Left ventricle myocardium inferior (tissue), 1 donor: ENCODE measurements at regions not wholly inside any gene's neighbourhood (a gene's known extent, or its start where the extent isn't known, plus 50 kb on each side); places are given as distances from the start of the nearest gene placed in this dataset.

Source experiments
- DNase-seq: peaks from one replicate; pipeline ENCODE4 v3.0.0-alpha.2; 2020
- H3K27ac ChIP-seq: fragments of 200-600 bp; replicated peaks from 2 replicates; pipeline ENCODE4 v1.8.0; 2021
- H3K27me3 ChIP-seq: fragments of 200-600 bp; 2 replicates; pipeline ENCODE4 v1.8.0; 2021; ENCODE audit warnings: low read depth
- H3K36me3 ChIP-seq: fragments of 200-600 bp; 2 replicates; pipeline ENCODE4 v1.8.0; 2021
- H3K4me1 ChIP-seq: fragments of 200-600 bp; 2 replicates; pipeline ENCODE4 v1.8.0; 2021
- H3K4me3 ChIP-seq: fragments of 200-600 bp; 2 replicates; pipeline ENCODE4 v1.8.0; 2021; ENCODE audit warnings: mild to moderate bottlenecking, moderate library complexity
- H3K9me3 ChIP-seq: fragments of 200-600 bp; replicated peaks from 2 replicates; pipeline ENCODE4 v1.8.0; 2021
- intact Hi-C: fragments of 100-400 bp; cut with micrococcal nuclease; formaldehyde crosslinking; loops from one replicate; pipeline ENCODE4 v1.11.0; 2022
- TF ChIP-seq, protein P1 (sequence below): fragments of 200-600 bp; IDR thresholded peaks from 2 replicates; pipeline ENCODE4 v1.8.0; 2021; ENCODE audit warnings: antibody characterized with exemption, mild to moderate bottlenecking, borderline replicate concordance
- donor health status: DM: no; HTN: yes; CAD: no; lungs with severe emphysema.

- no peaks in the 10 kb centered on the region for H3K36me3 ChIP-seq
- H3K27ac ChIP-seq: no peak overlapping the region
- no peak overlapping the region for H3K4me3 ChIP-seq
- TF ChIP-seq, protein P1, sequence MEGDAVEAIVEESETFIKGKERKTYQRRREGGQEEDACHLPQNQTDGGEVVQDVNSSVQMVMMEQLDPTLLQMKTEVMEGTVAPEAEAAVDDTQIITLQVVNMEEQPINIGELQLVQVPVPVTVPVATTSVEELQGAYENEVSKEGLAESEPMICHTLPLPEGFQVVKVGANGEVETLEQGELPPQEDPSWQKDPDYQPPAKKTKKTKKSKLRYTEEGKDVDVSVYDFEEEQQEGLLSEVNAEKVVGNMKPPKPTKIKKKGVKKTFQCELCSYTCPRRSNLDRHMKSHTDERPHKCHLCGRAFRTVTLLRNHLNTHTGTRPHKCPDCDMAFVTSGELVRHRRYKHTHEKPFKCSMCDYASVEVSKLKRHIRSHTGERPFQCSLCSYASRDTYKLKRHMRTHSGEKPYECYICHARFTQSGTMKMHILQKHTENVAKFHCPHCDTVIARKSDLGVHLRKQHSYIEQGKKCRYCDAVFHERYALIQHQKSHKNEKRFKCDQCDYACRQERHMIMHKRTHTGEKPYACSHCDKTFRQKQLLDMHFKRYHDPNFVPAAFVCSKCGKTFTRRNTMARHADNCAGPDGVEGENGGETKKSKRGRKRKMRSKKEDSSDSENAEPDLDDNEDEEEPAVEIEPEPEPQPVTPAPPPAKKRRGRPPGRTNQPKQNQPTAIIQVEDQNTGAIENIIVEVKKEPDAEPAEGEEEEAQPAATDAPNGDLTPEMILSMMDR: no peak
- intact Hi-C loops: no loop called here
- peaks cover 10% of the 10 kb centered on the region for H3K4me1 ChIP-seq
- no peaks in the 10 kb centered on the region for H3K27me3 ChIP-seq
- no peaks in the 10 kb centered on the region for H3K9me3 ChIP-seq
- no peak for DNase-seq
Measured at GRCh38 chr9:87283585-87283984, 214.1 kb upstream of the DAPK1 start.

GRCh38 chr9:87285183-87285850 is 212.3 kb upstream of the DAPK1 start:
- Histone ChIP-seq H3K4me3 (no peak overlapping the region), H3K9me3 (no peaks in the 10 kb centered on the region), H3K27ac (no peak overlapping the region), H3K4me1 (peaks cover 10% of the 10 kb centered on the region), H3K36me3 (no peaks in the 10 kb centered on the region), H3K27me3 (no peaks in the 10 kb centered on the region)
- TF ChIP-seq, protein P1: no peak
- intact Hi-C loops: no loop called here
- DNase-seq: no peak

- Histone ChIP-seq H3K27ac (no peak overlapping the region), H3K9me3 (no peaks in the 10 kb centered on the region), H3K4me1 (peaks cover 10% of the 10 kb centered on the region), H3K4me3 (no peak overlapping the region), H3K36me3 (no peaks in the 10 kb centered on the region), H3K27me3 (no peaks in the 10 kb centered on the region)
- intact Hi-C loops: no loop called here
- no peak for DNase-seq
- TF ChIP-seq, protein P1: no peak
Measured at GRCh38 chr9:87286506-87286905, 211.2 kb upstream of the DAPK1 start.

DNA sequence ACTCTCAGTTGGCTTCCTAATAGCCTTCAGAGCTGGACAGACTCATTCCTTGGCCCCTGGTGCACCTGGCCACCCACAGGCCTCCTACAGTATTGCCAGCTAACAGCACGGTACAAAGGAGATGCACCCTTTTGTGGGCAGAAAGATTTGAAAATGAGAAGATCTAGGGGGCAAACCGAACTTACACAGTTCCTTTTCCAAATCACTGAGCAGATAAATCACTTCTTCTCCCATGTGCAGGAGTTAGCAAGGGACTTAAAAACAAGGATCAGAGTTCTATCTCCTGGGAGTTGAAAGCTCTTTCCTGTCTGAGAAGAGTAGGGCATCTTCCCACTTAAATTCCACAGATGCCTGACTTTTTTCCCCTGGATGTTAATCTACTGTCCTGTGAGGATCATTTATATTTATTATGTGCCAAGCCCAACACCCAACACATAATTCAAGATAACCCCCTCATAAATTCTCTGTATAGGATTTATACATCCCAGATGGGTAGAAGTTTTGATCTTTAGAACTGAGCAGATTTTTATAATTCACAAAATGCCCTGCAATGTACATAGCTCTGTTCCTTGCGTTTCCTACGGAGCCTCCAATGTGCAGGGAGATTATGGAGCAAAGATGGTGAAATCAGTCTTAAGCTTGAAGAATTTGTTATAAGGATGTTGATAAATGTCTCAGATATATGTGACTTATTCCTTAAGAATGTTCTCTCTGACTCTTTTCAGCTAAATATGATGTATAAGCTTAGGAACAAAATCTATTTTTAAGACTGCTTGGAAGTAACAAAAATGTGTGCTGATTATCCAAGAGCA is 207.2 kb upstream of the DAPK1 start:
- intact Hi-C loops: no loop called here
- no peak for DNase-seq
- H3K27me3 ChIP-seq: no peaks in the 10 kb centered on the region
- no peak overlapping the region for H3K27ac ChIP-seq
- H3K4me3 ChIP-seq: no peak overlapping the region
- H3K36me3 ChIP-seq: no peaks in the 10 kb centered on the region
- TF ChIP-seq, protein P1: no peak
- H3K4me1 ChIP-seq: peaks cover under 1% of the 10 kb centered on the region
- H3K9me3 ChIP-seq: peaks cover 11% of the 10 kb centered on the region

DNA sequence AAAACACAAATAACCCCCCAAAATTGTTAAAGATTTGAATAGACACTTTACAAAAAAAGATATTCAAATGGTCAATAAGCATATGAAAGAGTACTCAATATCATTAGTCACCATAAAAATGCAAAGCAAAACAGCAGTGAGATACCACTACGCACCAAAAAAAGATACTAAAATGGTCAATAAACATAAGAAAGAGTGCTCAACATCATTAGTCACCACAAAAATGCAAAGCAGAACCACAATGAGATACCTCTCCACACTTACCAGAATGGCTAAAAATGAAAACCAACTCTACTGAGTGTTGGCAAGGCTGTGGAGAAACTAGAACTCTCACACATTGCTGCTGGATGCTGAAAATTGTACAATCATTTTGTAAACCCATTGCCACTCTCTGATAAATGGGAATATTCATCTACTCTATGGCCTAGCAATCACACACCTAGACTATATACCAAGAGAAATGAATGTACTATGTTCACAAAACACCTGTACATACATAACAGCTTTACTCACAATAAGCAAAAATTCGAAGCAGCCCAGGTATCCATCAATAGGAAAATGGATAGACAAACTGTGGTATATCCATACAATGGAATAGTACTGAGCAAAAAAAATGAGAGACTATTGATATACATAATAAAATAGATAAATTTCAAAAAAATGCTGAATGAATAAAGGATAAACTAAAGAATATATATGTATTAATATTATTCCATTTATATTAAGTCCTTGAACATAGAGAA is 205.0 kb upstream of the DAPK1 start:
- no peak overlapping the region for H3K4me3 ChIP-seq
- no peak for DNase-seq
- H3K27me3 ChIP-seq: peaks cover under 1% of the 10 kb centered on the region
- TF ChIP-seq, protein P1: no peak
- H3K27ac ChIP-seq: no peak overlapping the region
- intact Hi-C loops: no loop called here
- H3K4me1 ChIP-seq: no peaks in the 10 kb centered on the region
- peaks cover 11% of the 10 kb centered on the region for H3K9me3 ChIP-seq
- no peaks in the 10 kb centered on the region for H3K36me3 ChIP-seq
